D721Med (cell line): ENCODE measurements at regions not wholly inside any gene's neighbourhood (a gene's known extent, or its start where the extent isn't known, plus 50 kb on each side); places are given as distances from the start of the nearest gene placed in this dataset.

Experiments
- DNase-seq: peaks from one replicate; pipeline ENCODE4 v3.0.0; 2011; ENCODE audit warnings: low spot score; ENCODE audit not compliant: insufficient read length
- FAIRE-seq: peaks from 2 replicates; lab custom pipeline; 2011; peaks lifted over from hg19 to GRCh38; lab: Jason Lieb, UNC
- CTCF ChIP-seq: IDR thresholded peaks from 2 replicates; pipeline ENCODE4 v1.5.1; 2012; ENCODE audit warnings: mild to moderate bottlenecking, control low read depth; ENCODE audit not compliant: insufficient read depth; ENCODE audit errors: missing control alignments

- FAIRE-seq (no peak), DNase-seq (no peak)
- TF ChIP-seq CTCF = no peak
Measured at GRCh38 chr4:52192001-52192400, 140.9 kb downstream of the SPATA18 start.

- DNase-seq (no peak), FAIRE-seq (no peak)
- no peak for TF ChIP-seq CTCF
Measured at GRCh38 chr4:52192721-52193135, 141.6 kb downstream of the SPATA18 start.

DNA sequence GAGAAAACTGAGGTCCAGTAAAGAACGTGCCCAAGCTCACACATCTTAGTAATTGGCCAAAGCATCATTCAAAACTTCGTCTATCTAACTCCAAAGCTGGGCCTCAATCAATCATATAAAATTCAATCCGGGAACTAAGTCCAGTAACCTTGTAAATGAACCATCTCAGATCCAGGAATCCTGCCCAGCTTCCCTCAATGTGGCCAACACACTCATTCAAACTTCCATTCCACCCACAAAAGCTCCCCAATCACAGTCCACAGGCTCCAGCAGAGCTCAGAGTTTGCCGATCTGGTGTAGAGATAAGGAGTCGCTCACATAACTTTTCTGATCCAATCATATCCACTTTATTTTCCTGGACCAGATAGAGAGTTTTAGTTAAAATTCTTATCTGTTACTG is 144.8 kb downstream of the SPATA18 start:
- DNase-seq (no peak), FAIRE-seq (no peak)
- no peak for TF ChIP-seq CTCF

- no peak for TF ChIP-seq CTCF
- DNase-seq (no peak), FAIRE-seq (no peak)
Measured at GRCh38 chr4:52196606-52197130, 145.6 kb downstream of the SPATA18 start.

DNA sequence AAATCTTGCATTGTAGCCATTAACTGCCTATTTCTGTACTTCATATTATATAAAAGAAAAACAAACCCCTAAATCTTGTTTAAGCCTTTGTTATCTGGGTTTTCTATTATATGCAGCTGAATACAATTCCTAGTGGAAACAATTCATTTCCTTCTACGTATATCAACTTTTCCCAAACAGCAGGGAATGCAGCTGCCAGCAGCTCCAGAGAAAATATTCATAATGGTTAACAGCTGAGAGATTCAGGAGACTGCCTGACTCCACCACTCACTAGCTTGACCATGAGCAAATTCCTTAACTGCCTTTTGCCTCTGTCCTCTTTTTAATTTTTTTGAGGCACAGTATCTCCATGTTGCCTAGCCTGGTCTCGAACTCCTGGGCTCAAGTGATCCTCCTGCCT is 146.2 kb downstream of the SPATA18 start:
- DNase-seq = no peak
- TF ChIP-seq CTCF = no peak
- FAIRE-seq = no peak

GRCh38 chr4:52198294-52198693 is 147.2 kb downstream of the SPATA18 start:
- no peak for DNase-seq
- no peak for FAIRE-seq

More at GRCh38 chr4:52198294-52198693, 147.2 kb downstream of the SPATA18 start:
- TF ChIP-seq CTCF = no peak
